HG03175 (cell line): ENCODE measurements at regions not wholly inside any gene's neighbourhood (a gene's known extent, or its start where the extent isn't known, plus 50 kb on each side); places are given as distances from the start of the nearest gene placed in this dataset.
"Not testable (repeated sequence)": the region's sequence is repeated elsewhere in the genome, so short reads cannot be mapped to it uniquely, and the experiment has no call there.

Experiments
- ATAC-seq: cut with Tn5 transposase; IDR thresholded peaks from one replicate; pipeline ENCODE4 v1.9.1; 2021; ENCODE audit warnings: mild to moderate bottlenecking, moderate library complexity; ENCODE audit not compliant: unreplicated experiment

DNA sequence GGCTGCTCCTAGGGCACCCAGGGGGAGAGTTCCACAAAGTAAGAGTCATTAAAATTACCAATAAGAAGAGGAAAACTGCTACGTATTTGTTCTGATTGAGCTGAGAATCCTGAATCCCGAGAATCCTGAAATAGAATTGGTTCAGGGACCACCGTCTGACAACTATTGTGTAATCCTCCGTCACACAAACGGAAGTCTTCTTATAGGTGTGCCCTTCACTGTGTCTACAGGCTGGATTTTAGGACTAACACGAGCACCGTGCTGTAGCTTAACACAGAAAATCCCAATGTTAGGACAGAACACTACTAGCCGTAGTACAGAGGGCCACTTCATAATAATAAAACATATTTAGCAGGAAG is 50.6 kb upstream of the RNF182 start:
- no peak for ATAC-seq

DNA sequence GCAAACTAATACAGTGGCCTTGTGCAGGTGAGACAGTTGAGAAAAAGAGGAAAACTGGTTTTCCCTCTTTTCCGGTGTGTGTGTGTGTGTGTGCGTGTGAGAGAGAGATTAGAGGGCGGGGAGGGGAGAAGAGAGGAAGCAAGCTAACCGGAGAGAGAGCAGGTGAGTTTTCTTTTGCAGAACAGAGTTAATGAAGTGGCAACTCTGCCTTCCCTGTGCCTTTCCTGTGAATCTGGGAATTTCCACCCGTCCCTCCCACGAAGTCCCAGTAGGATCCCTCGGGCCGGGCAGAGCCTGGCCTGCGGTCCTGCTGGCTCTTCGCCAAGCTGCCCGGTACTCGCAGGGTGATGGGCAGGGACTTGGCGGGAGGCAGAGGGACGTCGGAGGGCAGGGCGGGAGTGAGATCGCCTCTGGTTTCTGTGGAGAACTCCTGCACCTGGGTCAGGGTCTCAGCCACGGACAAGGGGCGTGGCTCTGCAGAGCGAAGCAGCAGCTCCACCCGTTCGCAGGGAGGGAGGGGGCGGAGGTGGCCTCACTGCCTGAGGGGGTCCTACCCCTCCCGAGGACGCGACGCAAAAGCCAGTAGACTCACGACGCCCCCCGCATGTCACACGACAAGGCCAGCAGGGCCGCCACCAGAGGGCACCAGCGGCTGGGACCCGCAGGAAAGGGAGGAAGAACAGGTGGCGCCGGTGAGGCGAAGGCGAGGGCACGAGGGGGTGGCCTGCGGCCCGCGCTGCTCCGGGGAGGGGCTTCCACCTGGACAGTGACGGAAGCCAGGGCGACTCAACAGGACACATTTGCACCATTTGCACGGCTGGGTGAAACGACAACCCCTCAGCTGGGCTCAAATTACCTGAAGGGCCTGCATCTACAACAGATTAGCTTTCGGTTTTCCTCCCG is 51.2 kb upstream of the RNF182 start:
- ATAC-seq = peak; percentile 60

DNA sequence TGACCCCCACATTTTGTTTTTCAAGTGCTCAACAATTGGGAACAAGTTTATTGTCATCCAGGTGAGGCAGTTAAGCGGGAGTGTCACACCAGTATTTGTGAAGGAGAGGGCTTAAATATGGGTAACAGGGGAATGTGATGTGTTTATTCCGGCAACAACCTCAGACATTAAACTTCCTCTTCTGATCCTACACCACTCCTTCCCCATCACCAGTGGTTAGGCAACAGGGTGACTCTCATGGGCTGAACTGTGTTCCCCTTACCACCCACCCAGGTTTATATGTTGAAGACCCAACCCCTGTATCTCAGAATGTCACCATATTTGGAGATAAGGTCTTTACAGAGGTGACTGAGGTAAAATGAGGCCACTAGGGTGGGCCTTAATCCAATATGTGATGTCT is 52.1 kb upstream of the RNF182 start:
- ATAC-seq = no peak

DNA sequence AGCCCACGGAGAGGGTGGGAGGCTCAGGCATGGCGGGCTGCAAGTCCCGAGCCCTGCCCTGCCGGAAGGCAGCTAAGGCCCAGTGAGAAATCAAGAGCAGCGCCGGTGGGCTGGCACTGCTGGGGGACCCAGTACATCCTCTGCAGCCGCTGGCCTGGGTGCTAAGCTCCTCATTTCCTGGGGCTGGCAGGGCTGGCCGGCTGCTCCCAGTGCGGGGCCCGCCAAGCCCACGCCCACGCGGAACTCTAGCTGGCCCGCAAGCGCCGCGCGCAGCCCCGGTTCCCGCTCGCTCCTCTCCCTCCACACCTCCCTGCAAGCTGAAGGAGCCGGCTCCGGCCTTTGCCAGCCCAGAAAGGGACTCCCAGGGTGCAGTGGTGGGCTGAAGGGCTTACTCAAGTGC is 52.7 kb upstream of the RNF182 start:
- ATAC-seq = not testable (repeated sequence)

DNA sequence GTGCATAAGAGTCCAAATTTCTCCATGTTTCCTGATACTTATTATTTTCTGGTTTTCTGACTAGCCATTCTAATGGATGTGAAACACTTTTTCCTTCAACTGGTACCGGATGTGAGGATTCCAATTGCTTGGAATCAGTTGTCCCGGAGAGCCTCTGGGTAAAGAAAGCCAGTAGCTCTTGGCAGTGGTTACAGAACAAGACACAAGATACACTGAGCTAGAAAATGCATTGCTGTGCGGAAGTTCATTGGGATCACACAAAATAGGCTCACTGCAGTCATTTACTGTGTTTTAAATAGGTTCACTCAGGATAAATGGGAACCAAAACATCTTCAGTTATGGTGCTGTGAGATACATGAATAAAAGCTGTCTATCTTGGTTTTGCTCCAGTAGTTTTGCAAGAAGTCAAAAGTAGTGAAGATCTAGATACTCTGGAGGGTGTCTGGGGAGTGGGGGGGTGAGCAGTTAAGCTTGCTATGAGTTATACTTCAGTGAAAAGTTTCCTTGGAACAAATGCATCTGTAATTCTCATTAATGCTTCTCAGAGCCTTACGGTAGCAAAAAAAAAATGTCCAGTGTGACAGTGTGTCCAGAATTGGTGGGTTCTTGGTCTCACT is 54.4 kb upstream of the RNF182 start:
- ATAC-seq = no peak

DNA sequence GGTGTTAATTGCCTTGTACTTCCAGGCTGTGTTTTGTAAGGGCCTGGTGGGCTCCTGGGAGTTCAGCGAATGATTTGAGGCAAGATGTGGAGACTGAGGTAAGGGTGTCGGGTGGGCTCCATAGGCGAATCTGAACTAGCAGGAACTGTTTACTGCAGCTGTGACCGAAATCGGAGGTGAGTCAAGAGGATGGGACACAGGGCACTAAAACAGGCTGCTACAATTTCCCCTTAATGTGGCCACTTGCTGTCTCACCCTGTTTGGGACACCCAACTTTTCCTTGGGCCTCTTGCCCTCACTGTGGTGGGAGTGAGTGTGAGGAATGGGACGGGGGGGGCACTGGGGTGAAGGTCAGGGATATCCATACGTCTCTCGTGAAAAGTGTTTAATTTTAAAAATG is 53.9 kb upstream of the MCUR1 start:
- no peak for ATAC-seq

DNA sequence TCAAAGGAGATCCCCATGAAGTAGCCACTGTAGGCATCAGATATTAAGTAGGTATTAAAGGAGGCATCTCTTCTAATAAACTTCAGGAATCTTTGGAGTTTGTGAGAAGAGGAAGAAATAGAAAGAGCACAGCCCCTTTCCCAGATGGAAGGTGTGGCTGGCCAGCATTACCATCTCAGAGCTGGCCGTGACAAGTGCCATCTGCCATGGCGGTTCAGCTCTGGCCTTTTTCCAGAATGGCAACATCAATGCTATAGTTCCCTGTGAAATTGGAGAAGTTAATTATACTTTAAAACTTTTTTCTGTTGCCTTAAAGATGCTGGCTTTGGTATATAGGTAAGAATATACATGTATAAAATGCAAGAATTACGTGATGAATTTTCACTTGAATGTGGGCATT is 51.9 kb upstream of the MCUR1 start:
- no peak for ATAC-seq

DNA sequence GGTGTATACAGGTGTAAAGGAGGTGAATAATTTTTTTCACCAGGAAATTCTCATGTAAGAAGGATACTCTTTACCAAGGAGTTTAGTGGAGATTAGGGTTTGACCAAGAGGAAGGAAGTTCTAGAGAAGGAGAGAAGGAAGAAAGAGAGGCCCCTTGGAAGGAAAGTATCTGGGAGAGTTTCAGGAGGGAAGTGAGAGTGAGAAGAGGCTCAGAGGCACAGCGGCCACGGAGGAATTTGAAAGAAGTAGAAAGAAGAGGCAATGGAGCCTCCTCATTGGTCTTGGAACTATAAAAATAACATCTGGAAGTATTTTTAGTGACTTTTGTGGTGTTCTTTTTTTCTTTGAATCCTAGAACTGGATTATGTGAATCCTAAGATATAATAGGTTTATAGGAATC is 50.8 kb upstream of the MCUR1 start:
- ATAC-seq = no peak

DNA sequence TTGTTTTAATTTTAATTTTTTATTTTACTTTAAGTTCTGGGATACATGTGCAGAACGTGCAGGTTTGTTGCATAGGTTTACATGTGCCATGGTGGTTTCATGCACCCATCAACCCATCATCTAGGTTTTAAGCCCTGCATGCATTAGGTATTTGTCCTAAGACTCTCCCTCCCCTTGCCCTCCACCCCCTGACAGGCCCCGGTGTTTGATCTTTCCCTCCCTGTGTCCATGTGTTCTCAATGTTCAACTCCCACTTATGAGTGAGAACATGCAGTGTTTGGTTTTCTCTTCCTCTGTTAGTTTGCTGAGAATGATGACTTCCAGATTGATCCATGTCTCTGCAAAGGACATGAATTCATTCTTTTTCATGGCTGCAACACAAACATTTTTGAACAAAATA is 50.3 kb upstream of the MCUR1 start:
- not testable (repeated sequence) for ATAC-seq
